GM18498 (cell line): ENCODE measurements at regions not wholly inside any gene's neighbourhood (a gene's known extent, or its start where the extent isn't known, plus 50 kb on each side); places are given as distances from the start of the nearest gene placed in this dataset.
"Not testable (repeated sequence)": the region's sequence is repeated elsewhere in the genome, so short reads cannot be mapped to it uniquely, and the experiment has no call there.

Source experiments
- ATAC-seq: cut with Tn5 transposase; IDR thresholded peaks from one replicate; pipeline ENCODE4 v1.9.1; 2021; ENCODE audit warnings: mild to moderate bottlenecking, moderate library complexity; ENCODE audit not compliant: unreplicated experiment

DNA sequence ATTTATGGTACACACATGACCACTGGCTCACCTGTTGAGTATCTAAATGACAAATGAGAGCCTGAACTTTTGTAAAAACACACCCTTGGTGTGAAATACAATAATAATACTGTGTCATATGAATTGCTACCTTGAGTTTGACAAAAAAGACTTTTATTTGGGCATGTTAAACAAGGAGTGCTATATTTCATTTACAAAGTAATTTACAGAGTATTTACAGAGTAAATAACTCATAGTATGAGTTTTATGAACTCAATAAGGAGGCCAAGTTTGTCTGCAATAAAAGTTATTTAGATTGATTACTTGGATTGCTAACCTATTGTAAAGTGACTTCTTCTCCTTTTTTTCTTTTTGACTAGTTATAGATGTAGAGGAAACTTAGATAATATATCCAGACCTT, 146.0 kb upstream of the NUDT12 start:
- no peak for ATAC-seq

DNA sequence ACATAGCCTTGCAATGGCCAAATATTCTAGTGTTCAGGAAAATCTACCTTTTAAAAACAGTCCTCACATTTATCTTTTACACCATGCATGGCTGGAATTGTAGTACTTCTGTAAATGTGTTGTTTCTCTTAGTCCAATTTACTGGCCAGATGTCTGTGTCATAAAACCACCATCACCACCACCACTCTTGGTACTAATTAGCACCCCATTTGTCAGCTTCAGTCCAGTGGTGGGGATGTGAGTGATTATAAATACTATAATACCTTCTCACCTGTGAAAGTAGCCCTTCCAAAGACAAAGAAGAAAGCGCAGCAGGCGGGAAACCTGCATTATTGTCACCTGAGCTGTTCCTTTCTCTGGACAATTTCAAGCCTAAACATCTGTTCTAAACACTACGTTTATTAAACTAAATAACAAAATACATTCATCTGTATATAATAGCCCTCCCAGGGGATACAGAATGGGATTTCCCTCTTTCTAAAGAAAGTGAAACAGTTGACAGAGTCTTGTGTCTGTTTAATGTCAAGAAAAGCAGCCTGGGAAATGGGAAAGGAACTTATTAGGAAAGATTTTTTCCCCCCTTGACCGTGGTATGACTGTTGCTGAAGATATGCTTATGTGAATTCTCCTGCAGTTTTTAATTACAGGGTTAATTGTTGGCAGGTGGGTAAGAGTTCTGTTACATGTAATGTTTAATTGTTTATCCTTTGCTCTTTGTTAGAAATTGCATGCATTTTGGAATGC, 144.5 kb upstream of the NUDT12 start:
- ATAC-seq = no peak

GRCh38 chr5:103703617-103704016, 141.0 kb upstream of the NUDT12 start:
- ATAC-seq = no peak

GRCh38 chr5:103693517-103693916, 130.9 kb upstream of the NUDT12 start:
- no peak for ATAC-seq

- no peak for ATAC-seq
Measured at GRCh38 chr5:103690676-103691075, 128.1 kb upstream of the NUDT12 start.

GRCh38 chr5:103679873-103680272, 117.3 kb upstream of the NUDT12 start:
- no peak for ATAC-seq

DNA sequence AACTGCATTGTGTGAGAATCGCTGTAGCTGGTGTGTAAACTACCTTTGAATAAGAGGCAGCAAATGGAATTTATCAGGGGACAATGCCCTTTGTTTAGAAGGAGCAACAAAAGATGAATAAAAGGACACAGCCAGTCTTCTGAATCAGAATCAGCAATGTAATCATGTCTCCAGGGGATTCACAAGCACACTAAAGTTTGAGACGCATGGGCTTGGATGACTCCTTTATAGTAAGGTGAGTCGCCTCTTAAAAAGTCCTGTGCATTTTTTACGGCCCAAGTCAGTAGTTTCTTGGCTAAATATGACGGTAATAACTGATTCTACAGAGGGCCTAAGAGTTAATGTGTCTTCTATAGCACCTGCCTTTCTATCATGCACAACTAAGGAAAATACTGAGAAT, 113.6 kb upstream of the NUDT12 start:
- not testable (repeated sequence) for ATAC-seq

DNA sequence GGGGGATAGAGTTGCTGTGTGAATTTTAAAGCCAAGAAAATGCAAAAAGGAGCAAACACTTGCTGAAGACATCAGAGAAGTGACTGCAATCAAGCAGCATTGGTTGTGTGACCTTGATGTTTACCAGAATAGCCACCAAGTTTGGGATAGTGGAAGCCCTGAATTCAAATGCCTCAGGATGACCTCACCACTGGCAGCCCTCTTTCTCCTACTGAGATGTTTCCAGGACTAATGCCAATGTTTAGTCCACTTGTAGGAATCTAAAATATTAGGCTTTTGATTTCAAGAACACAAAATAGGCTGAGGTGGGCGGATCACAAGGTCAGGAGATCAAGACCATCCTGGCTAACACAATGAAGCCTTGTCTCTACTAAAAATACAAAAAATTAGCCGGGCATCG, 112.2 kb upstream of the NUDT12 start:
- ATAC-seq = no peak

- ATAC-seq = no peak
Measured at GRCh38 chr5:103674251-103674650, 111.7 kb upstream of the NUDT12 start.

DNA sequence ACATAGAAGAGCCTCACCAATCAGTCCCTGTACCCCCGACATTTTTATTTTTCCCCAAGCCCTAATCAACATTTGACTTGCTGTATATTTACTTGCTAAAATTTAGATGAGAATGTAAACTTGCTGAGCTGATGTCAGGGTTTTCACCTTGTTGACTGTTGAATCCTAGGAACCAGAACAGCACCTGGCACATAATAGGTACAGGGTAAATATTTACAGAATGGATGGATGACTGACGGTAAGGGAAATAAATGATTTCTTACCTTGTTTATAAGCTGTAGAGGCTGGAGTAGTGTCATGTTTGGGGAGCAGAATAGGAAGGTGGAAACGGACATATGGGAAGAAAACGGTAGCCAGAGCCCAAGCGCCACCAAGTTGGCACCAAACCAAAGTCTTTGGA, 107.0 kb upstream of the NUDT12 start:
- no peak for ATAC-seq

GRCh38 chr5:103668281-103668680, 105.7 kb upstream of the NUDT12 start:
- ATAC-seq = no peak

- no peak for ATAC-seq
Measured at GRCh38 chr5:103667068-103667467, 104.5 kb upstream of the NUDT12 start.

- ATAC-seq = no peak
Measured at GRCh38 chr5:103657301-103657700, 94.7 kb upstream of the NUDT12 start.

DNA sequence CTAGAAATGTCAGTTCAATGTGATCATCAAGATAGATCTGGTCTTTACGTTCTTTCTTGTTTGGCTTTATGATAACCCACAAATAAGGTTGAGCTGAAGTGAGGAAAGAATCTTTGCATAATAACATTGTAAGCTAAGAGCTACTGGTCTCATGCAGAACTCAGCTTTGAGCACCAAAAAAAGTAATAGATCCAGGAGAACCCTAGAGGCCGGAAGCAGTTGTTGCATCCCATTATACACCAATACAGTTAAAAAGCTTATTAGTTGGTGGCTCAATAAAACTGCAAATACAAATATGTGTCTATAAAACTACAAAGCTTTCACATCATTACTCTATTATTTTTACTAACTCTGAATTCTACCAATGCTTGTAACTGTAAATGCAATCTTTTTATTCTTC, 85.5 kb upstream of the NUDT12 start:
- no peak for ATAC-seq

DNA sequence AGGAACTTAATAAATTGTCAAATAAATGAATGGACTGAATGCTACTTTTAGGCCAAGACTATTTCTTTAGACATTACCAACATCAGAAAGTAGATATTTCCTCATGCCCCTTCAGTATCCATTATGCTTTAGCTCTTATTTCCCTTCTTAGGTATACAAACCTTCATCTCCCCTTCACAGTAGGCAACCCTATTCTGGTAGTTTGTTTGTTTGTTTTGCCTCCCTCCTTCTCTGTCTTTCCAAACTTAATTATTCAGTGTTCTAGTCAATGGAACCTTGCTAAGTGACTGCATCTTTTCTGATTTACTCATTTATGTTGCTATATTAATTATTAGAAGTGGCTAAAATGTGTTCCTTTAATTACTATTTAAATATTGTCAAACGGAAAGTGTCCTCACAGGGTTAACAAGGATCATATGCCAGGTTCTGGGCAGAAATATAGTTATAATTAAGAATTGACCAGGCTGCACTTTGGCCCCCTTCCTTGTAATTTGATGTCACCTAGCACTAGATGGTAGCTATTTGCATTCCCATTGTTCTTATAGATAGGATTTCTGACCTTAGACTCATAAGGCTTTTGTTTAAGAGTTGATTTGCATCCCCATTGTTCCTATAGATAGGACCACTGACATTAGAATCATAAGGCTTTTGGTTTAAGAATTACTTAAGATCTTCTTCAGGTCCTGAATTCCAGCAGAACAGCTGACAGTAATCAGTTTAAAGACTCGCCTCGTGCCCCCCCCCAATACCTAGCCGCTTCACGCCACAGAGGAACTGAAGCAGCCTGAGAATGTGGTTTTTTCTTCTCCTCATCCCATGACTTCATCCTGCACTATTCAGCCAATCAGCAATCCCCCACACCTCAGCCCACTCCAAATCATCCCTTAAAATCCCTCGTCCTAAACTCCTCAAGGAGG, 84.4 kb upstream of the NUDT12 start:
- no peak for ATAC-seq

DNA sequence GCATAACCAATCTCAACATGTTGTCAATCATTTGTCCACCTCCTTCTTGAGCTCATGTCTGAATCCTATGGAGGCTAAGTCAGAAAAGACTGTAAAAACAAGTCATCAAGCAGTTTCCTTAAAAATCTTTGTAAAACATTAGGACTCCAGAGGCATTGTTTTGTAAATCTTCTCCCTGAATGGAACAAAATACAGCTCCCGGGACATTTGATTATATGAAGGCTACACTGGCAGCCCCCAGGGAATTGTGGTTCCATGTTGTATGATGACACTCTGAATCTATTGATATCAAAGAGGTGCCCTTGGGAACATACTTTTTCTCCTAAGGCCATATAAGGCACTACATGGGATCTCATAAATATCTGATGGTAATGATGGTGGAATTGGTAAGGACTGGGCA, 83.2 kb upstream of the NUDT12 start:
- ATAC-seq = no peak

GRCh38 chr5:103638979-103639378, 76.4 kb upstream of the NUDT12 start:
- no peak for ATAC-seq

GRCh38 chr5:103624675-103625074, 62.1 kb upstream of the NUDT12 start:
- no peak for ATAC-seq

- ATAC-seq = no peak
Measured at GRCh38 chr5:103624035-103624480, 61.5 kb upstream of the NUDT12 start.

DNA sequence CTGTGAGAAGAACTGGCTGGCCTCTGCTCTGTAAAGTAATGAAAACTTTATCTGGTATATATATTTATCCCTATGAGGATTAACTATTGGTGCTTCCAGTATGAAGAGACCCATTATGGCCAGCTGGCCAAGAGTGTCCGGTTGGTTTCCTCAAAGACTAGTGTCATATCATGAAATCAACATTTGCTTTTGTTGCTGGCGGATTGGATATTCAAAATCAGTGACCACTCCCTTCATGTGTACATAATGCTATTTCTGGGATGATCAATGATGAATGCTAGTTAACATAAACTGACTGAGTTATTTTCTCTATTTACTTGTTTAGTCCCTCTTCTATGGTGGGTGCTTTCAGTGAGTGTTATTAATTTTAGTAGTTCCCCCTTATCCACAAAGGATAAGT, 60.8 kb upstream of the NUDT12 start:
- ATAC-seq = no peak

DNA sequence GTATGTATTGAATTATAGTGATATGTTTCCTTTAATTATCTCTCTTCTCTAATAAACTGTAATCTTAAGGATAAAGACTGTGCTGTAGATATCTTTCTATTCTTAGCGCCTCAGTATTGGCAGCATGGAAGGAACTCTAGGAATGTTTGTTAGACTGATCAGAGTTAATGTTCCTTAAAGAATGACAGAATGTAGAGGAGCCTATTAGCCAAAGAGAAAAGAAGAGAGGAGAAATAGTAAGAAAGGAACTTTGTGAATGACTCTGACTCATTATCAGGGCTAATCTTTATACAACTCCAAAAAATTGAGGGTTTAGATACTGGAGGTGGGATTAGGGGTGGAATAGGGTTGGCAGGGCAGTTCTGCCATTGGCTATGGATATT, 59.0 kb upstream of the NUDT12 start:
- no peak for ATAC-seq
